Vagina (tissue), 2 donors: ENCODE measurements at regions not wholly inside any gene's neighbourhood (a gene's known extent, or its start where the extent isn't known, plus 50 kb on each side); places are given as distances from the start of the nearest gene placed in this dataset.

Source experiments
- DNase-seq, 2 donors: peaks; one replicate each; pipeline ENCODE4 v3.0.0-alpha.2; 2017; ENCODE audit errors: extremely low spot score in 2 of 2
- H3K27ac ChIP-seq: fragments of 200-600 bp; sonication (generic); one replicate; pipeline ENCODE4 v1.5.1; 2019
- H3K27me3 ChIP-seq: fragments of 200-600 bp; sonication (generic); one replicate; pipeline ENCODE4 v1.5.1; 2019
- H3K36me3 ChIP-seq, 2 donors: fragments of 200-600 bp; sonication (generic); one replicate each; pipeline ENCODE4 v1.5.1; 2017 to 2019
- H3K4me1 ChIP-seq: fragments of 200-600 bp; sonication (generic); one replicate; pipeline ENCODE4 v1.5.1; 2019
- H3K4me3 ChIP-seq, 2 donors: fragments of 200-600 bp; sonication (generic); 1 replicate in 1 of 2; 2 replicates in 1 of 2; pipeline ENCODE4 v1.5.1; 2016 to 2019
- H3K9me3 ChIP-seq: fragments of 200-600 bp; sonication (generic); one replicate; pipeline ENCODE4 v1.5.1; 2019
- CTCF ChIP-seq, 3 experiments: fragments of 450-650 bp in 2 of 3; fragments of 200-600 bp in 1 of 3; sonication (generic) in 1 of 3; IDR thresholded peaks; one replicate each; pipeline ENCODE4 v1.5.1; 2017 to 2019; ENCODE audit warnings: antibody characterized with exemption in 3 of 3, mild to moderate bottlenecking in 2 of 3, moderate library complexity in 2 of 3
- POLR2A ChIP-seq, 2 donors: fragments of 450-650 bp; IDR thresholded peaks; one replicate each; pipeline ENCODE4 v1.6.1; 2017; ENCODE audit warnings: antibody characterized with exemption in 2 of 2, mild to moderate bottlenecking in 2 of 2, moderate library complexity in 2 of 2
- POLR2AphosphoS5 ChIP-seq, 2 donors: sonication (generic); formaldehyde crosslinking; IDR thresholded peaks; one replicate each; pipeline ENCODE4 v1.9.0; 2017; ENCODE audit warnings: antibody characterized with exemption in 2 of 2, mild to moderate bottlenecking in 2 of 2, low read depth in 1 of 2; ENCODE audit not compliant: insufficient read depth in 1 of 2
- intact Hi-C: fragments of 100-400 bp; cut with DNase I; formaldehyde crosslinking; loops from one replicate; pipeline ENCODE4 v1.15.1; 2023

GRCh38 chr10:78360284-78360683 lies 326.6 kb downstream of the RPS24 start:
- DNase-seq = no peak
- no peaks in the 10 kb centered on the region for H3K27me3 ChIP-seq
- H3K4me1 ChIP-seq = no peaks in the 10 kb centered on the region
- no peak overlapping the region for H3K27ac ChIP-seq
- no peak overlapping the region for H3K4me3 ChIP-seq
- intact Hi-C loops = no loop called here
- no peaks in the 10 kb centered on the region for H3K9me3 ChIP-seq
- TF ChIP-seq POLR2AphosphoS5 (IDR thresholded peaks at IDR 0.05; ENCODE audit: insufficient read depth in 1 of 2, low read depth in 1 of 2) (no peak), CTCF (IDR thresholded peaks at IDR 0.05) (no peak), POLR2A (IDR thresholded peaks at IDR 0.05) (no peak)
- H3K36me3 ChIP-seq = no peaks in the 10 kb centered on the region

GRCh38 chr10:78361031-78361430 lies 327.4 kb downstream of the RPS24 start:
- Histone ChIP-seq H3K4me1 (no peaks in the 10 kb centered on the region), H3K9me3 (no peaks in the 10 kb centered on the region), H3K4me3 (no peak overlapping the region), H3K27me3 (no peaks in the 10 kb centered on the region), H3K27ac (no peak overlapping the region), H3K36me3 (no peaks in the 10 kb centered on the region)
- DNase-seq = no peak
- intact Hi-C loops = no loop called here
- no peak for TF ChIP-seq POLR2AphosphoS5 (IDR thresholded peaks at IDR 0.05; ENCODE audit: insufficient read depth in 1 of 2, low read depth in 1 of 2)
- no peak for TF ChIP-seq POLR2A (IDR thresholded peaks at IDR 0.05)
- TF ChIP-seq CTCF (IDR thresholded peaks at IDR 0.05) = no peak

DNA sequence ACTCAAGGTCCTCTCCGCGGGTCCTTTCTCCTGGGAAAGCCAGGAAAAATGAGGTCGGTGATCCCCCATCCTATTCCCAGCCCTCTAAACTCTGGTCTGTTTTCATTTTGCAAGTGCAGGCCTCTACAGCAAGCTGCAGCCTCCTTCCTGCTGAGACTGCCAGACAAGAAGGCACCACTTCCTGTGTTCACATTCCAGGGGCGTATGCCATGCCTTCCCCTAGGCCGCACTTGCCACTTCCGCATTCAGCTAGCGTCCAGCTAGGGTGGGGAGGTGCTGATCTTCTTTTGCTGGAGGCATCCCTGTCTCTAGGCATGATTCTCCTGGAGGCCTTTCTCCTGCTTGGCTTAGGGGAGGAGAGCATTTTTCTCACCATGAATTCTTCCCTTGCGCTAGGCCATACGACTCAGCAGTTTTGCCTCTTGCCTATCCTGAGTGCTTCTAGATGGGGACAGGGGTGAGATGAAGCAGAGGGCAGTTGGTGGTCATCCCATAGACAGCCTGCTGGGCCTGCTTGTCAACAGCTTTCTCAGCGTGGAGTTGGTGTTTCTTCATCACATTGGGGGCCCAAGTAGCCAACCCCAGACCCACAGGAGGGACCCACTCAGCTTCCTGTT lies 328.9 kb downstream of the RPS24 start:
- TF ChIP-seq POLR2AphosphoS5 (IDR thresholded peaks at IDR 0.05; ENCODE audit: insufficient read depth in 1 of 2, low read depth in 1 of 2) = no peak
- no peak for TF ChIP-seq POLR2A (IDR thresholded peaks at IDR 0.05)
- TF ChIP-seq CTCF (IDR thresholded peaks at IDR 0.05) = no peak
- H3K4me3 ChIP-seq = no peak overlapping the region
- no peak for DNase-seq
- intact Hi-C loops = no loop called here
- H3K4me1 ChIP-seq = no peaks in the 10 kb centered on the region
- H3K36me3 ChIP-seq = no peaks in the 10 kb centered on the region
- no peak overlapping the region for H3K27ac ChIP-seq
- no peaks in the 10 kb centered on the region for H3K27me3 ChIP-seq
- H3K9me3 ChIP-seq = no peaks in the 10 kb centered on the region

DNA sequence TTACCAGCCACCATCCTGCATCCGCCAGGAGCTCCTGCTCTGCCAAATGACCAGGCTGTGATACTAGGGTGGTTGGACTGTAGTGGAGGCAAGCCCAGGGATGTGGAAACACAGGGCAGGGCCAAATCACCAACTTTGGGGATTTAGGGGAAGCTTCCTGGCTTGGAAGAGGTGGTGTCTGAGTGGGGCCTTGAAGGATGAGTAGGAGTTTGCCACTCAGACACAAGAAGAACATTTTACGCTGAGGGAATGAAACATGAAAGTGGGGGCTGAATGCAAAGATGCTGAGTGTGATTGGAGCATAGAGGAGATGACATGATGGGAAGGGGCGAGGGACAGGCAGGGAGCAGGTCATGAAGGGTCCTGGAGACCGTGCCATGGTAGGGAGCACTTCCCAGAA lies 329.5 kb downstream of the RPS24 start:
- Histone ChIP-seq H3K27ac (no peak overlapping the region), H3K27me3 (no peaks in the 10 kb centered on the region), H3K9me3 (no peaks in the 10 kb centered on the region), H3K36me3 (no peaks in the 10 kb centered on the region), H3K4me3 (no peak overlapping the region), H3K4me1 (no peaks in the 10 kb centered on the region)
- TF ChIP-seq POLR2AphosphoS5 (IDR thresholded peaks at IDR 0.05; ENCODE audit: insufficient read depth in 1 of 2, low read depth in 1 of 2) (no peak), POLR2A (IDR thresholded peaks at IDR 0.05) (no peak), CTCF (IDR thresholded peaks at IDR 0.05) (no peak)
- intact Hi-C loops = no loop called here
- DNase-seq = no peak

DNA sequence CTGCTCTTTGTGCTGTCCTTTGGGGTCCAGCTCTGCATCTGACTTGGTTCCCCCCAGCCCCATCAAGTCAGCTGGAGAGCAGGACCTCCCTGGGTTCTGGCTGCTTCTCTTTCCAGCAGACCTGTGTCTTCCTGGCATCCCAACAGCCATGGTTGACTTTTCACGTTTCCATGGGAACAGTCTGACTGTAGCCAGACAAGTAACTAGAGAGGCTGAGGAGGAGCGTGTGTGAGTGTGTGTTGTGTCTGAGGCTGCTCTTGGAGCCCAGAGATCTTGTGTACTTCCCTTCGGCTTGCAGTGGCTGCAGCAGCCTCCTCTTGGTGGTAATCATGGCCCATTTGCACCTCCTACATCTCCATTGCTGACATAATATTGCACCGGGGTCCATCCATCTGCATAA lies 332.0 kb downstream of the RPS24 start:
- no peaks in the 10 kb centered on the region for H3K27me3 ChIP-seq
- TF ChIP-seq POLR2AphosphoS5 (IDR thresholded peaks at IDR 0.05; ENCODE audit: insufficient read depth in 1 of 2, low read depth in 1 of 2) (no peak), POLR2A (IDR thresholded peaks at IDR 0.05) (no peak), CTCF (IDR thresholded peaks at IDR 0.05) (no peak)
- intact Hi-C loops = no loop called here
- no peaks in the 10 kb centered on the region for H3K36me3 ChIP-seq
- no peak overlapping the region for H3K27ac ChIP-seq
- H3K4me1 ChIP-seq = no peaks in the 10 kb centered on the region
- no peaks in the 10 kb centered on the region for H3K9me3 ChIP-seq
- DNase-seq = no peak
- no peak overlapping the region for H3K4me3 ChIP-seq
